ENCODE measurements at regions not wholly inside any gene's neighbourhood (a gene's known extent, or its start where the extent isn't known, plus 50 kb on each side); places are given as distances from the start of the nearest gene placed in this dataset.

GRCh38 chr4:90007494-90008167 lies 113.0 kb downstream of the MMRN1 start:
- DNase-seq (ENCODE audit: low read depth) = no peak

DNA sequence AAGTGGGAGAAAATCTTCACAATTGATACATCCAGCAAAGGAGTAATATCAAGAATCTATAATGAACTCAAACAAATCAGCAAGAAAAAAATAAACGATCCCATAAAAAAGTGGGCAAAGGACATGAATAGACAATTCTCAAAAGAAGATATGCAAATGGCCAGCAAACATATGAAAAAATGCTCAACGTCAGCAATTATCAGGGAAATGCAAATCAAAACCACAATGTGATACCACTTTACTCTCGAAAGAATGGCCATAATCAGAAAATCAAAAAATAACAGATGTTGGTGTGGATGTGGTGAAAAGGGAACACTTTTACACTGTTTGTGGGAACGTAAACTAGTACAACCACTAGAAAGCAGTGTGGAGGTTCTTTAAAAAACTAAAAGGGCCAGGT lies 114.3 kb upstream of the CCSER1 start:
- DNase-seq (ENCODE audit: low read depth) = no peak

- DNase-seq (ENCODE audit: low read depth) = no peak
These were observed 102.7 kb upstream of the CCSER1 start for GRCh38 chr4:90024519-90024918.

DNA sequence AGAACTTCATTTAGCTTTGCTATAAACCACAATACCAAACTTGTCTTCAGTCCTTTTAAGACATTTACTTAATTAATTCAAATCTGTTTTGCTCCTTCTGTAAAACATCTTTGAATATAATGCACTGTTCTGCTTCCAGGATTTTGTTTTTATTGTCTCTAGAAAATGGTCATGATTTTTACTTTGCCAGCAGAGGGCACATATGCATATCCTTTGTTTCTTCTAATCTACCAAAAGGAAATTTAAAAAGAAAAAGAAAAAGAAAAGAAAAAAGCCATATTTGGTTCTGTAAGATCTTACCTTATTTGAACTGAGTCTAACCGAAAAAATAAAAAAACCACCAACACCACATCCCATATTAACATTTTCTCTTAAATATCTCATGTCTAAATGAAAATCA lies 101.9 kb upstream of the CCSER1 start:
- DNase-seq (ENCODE audit: low read depth) = no peak

DNA sequence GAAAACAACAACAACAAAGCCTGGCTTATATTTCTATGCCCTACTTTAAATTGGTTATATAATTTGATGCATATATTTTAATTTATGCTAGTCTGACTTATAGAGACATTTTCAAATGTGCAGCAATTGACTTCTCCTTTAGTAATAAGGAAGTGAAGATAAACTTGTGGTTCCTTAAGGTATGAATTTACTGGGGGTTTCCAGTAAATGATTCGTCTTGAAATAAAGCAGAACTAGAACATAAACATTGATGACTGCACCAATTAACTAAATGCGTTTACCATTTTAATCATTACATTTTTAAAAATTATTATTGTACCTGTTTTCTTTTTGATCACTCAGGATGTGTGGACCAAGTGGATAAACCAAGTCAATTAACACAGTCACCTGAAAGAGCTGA lies 99.6 kb upstream of the CCSER1 start:
- no peak for DNase-seq (ENCODE audit: low read depth)

DNA sequence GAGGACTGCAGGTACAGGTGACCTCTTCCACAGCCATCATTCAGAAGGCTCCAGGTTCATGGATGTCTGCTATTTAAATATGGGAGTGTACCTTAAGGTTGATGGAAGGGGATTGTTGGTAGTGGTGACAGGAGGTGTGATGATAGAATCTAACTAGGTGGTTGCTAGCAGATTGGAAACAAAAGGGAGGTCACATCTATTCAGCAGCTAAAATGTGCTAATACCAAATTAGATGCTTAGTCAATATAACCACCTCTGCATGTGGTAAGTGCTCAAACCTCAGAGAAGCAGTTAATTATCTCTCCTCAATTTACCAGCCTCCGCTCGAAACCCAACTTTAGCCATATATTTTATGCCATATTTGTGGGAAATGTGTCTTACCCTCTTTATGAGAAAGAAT lies 98.7 kb upstream of the CCSER1 start:
- DNase-seq (ENCODE audit: low read depth) = no peak

DNA sequence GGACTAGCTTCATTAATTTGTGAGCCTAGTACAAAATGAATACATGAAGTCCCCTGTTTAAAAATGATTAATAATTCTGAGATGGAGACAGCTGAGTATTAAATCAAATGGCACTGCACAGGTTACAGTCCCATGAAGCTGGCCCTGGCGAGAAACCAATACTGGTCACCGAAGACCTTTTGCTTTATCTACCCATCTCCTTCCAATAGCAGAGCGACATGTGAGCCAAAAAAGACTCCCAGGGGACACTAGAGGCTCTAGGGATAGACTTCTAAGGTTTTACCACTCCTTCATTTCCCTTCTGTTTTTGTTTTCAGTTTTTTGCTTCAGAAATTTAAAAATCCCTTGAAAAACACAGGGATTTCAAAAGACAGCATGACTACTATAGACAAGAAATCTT lies 97.0 kb upstream of the CCSER1 start:
- DNase-seq (ENCODE audit: low read depth) = no peak

GRCh38 chr4:90030953-90031352 lies 96.2 kb upstream of the CCSER1 start:
- no peak for DNase-seq (ENCODE audit: low read depth)

DNA sequence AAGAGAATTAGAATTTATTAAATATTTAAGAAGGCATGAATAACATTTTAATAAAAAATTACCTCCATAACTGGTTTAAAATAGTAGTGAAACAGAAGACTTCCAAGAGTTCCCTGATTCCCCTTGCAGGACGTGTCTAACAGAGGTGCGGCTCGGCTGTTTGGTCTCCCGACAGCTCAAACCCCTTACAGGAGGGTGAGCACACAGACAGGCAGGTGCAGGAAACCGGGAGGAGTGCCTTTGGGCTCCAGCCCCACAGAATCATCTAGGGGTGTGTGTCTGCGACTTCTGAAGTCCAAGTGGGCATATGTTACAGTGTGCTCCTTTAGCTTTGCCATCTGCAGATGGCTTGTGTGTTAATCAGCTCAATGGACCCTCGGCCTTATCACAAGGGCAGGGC lies 88.1 kb upstream of the CCSER1 start:
- no peak for DNase-seq (ENCODE audit: low read depth)

GRCh38 chr4:90051999-90052398 lies 75.2 kb upstream of the CCSER1 start:
- DNase-seq (ENCODE audit: low read depth) = no peak

GRCh38 chr4:90057091-90057490 lies 70.1 kb upstream of the CCSER1 start:
- DNase-seq (ENCODE audit: low read depth) = no peak

GRCh38 chr4:90060039-90060438 lies 67.2 kb upstream of the CCSER1 start:
- no peak for DNase-seq (ENCODE audit: low read depth)

- no peak for DNase-seq (ENCODE audit: low read depth)
These were observed 65.3 kb upstream of the CCSER1 start for GRCh38 chr4:90061881-90062280.

- DNase-seq (ENCODE audit: low read depth) = no peak
These were observed 63.0 kb upstream of the CCSER1 start for GRCh38 chr4:90064196-90064595.

DNA sequence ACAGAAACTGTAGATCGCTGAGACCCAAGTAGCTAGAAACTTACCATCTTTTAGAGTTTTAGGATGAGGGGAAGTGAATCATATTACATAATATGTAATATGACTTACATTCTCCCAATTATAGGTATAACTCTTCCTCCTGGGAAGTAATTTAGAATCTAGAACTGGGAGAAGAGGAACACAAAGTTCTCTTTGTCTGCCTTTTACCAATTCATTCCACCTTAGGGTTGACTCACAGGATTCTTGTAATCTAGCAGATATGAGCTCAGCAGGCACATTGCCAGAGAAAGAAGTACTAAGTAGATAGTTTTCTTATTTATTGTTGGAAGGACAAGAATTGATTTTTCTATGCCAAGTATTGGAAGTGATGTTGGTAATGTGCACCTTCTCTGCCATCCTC lies 58.0 kb upstream of the CCSER1 start:
- peak; percentile 22 for DNase-seq (ENCODE audit: low read depth)

DNA sequence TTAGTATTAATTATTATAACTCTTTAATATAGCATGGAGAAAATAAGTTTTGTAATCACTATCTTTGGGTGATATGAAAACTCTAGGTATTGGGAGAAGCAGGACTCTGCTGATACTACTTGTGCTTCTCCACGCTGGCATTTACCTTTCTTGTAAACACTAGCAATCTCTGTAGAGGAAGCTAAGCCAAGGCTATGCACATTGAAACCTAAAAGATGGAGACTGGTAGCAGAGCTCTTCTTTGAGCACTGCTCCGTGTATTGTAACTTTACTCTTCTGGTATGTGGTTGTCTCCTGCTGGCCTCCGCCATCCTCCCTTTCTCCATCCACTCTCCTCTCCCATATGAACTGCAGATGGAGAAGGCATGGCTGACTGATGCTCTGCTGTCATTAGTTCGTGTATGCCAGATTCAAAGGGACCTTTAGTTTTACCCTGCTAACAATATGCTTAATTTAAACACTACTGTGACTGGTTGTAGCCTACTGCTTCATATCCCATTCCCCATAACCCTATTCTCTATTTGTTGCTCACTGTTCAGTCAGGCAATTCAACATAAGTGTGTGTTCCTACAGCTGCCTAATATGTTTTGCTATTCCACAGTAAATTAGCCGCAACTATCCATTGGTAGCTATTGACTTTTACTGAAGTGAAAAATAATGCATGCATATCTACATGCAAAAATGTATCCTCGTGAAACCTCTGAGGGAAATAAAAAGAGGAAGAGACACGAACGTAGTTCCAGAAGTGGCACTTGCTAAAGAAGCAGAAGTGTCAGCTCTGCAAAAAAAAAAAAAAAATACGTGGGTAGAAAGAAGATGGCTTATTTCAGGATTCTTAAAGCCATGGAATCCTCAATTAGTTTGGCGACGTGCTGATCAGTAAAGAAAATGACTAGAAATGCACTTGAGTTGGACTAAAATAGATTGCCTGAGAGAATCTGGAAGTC lies 55.6 kb upstream of the CCSER1 start:
- no peak for DNase-seq (ENCODE audit: low read depth)

- no peak for DNase-seq (ENCODE audit: low read depth)
These were observed 52.8 kb upstream of the CCSER1 start for GRCh38 chr4:90074322-90074886.

Measured in HS-5 (cell line).